Fibroblast of the aortic adventitia (primary cell): ENCODE measurements at regions not wholly inside any gene's neighbourhood (a gene's known extent, or its start where the extent isn't known, plus 50 kb on each side); places are given as distances from the start of the nearest gene placed in this dataset.
"Not testable (repeated sequence)": the region's sequence is repeated elsewhere in the genome, so short reads cannot be mapped to it uniquely, and the experiment has no call there.

ENCODE experiments used
- DNase-seq: peaks from one replicate; pipeline ENCODE4 v3.0.0-alpha.2; 2010; ENCODE audit warnings: low read depth
- H3K4me3 ChIP-seq: 2 replicates; pipeline ENCODE4 v1.5.1; 2011; ENCODE audit warnings: low read depth, mild to moderate bottlenecking, control low read depth, low read length, moderate library complexity
- CTCF ChIP-seq: IDR thresholded peaks from 2 replicates; pipeline ENCODE4 v1.5.1; 2011; ENCODE audit warnings: mild to moderate bottlenecking, low read length, control low read depth, inconsistent platforms; ENCODE audit not compliant: insufficient read depth

DNA sequence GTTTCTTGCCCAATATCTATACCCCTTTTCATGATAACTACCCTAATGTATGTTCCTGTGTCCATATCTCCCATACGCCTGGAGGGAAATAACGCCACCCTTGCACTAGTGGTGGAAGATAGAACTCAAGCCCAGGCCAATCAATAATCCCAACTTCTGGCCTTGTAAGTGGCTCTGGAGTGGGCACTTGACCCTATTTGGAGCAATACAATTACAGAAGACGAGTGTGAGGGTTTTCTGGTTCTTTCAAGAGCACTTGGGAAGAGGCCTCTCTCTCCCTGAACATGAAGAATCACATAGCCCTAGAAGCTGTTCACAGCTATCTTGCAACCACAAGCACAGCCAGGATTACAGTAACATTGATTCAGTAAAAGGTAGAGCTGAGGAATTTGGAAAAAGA, 217.9 kb downstream of the RAB11FIP4 start:
- H3K4me3 ChIP-seq = no peak overlapping the region
- no peak for DNase-seq
- TF ChIP-seq CTCF = no peak

- H3K4me3 ChIP-seq = no peak overlapping the region
- TF ChIP-seq CTCF = no peak
- peak; percentile 39 for DNase-seq
These were observed 217.3 kb downstream of the RAB11FIP4 start for GRCh38 chr17:31608659-31609254.

DNA sequence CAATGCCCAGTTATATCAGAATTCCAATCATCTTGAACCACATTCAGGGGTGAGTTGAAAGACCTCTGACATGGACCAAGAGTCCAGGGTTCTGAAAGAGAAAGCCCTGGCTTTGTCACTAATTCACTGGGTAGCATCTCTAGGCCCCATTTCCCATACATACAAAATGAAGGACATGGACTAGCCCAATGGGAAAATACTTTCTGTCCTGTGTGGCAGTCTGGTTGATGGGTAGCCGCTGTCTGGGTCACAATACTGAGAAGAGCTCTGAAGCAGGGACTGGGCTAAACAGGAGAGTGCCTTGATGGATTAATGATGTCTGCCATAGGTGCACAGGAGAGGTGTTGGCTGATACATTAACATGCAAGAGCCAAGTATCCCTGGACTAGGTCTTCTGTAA, 214.3 kb downstream of the RAB11FIP4 start:
- no peak overlapping the region for H3K4me3 ChIP-seq
- TF ChIP-seq CTCF = no peak
- DNase-seq = no peak

DNA sequence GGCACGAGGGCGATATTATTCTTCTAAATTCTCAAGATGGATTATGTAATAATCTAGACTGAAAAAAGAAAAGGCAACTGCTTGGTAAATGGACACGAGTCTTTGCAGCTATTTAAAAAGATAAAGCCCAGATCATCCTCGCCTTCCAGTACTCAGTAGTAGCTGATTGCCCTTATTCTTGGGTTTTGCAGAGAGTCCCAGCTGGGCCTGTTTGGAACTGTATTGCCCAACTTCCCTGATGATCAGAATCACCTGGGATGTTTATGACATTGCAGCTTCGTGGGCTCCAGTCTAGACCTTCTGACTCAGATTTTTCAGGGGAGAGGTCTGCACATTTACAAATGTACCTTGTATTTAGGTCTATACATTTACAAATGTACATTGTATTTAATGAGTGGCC, 213.5 kb downstream of the RAB11FIP4 start:
- no peak for DNase-seq
- TF ChIP-seq CTCF = no peak
- H3K4me3 ChIP-seq = no peak overlapping the region

DNA sequence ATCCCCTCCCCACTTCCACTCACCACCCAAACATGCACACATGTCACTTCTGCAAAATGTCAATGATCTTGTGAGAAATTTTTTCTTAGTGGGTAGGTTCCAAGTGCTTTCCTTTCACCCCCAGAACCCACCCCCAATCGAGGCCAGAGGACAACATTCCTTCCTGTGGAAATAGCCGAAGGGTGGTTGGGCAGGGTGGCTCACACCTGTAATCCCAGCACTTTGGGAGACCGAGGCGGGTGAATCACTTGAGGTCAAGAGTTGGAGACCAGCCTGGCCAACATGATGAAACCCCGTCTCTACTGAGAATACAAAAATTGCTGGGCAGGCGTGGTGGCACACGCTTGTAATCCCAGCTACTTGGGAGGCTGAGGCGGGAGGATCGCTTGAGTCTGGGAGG, 208.7 kb downstream of the RAB11FIP4 start:
- H3K4me3 ChIP-seq, DNase-seq: not testable (repeated sequence)

GRCh38 chr17:31598921-31599571, 207.6 kb downstream of the RAB11FIP4 start:
- no peak overlapping the region for H3K4me3 ChIP-seq
- no peak for TF ChIP-seq CTCF
- DNase-seq = no peak

GRCh38 chr17:31598399-31598782, 206.9 kb downstream of the RAB11FIP4 start:
- no peak overlapping the region for H3K4me3 ChIP-seq
- TF ChIP-seq CTCF = no peak
- no peak for DNase-seq
